IMR-90 (cell line): ENCODE measurements at regions not wholly inside any gene's neighbourhood (a gene's known extent, or its start where the extent isn't known, plus 50 kb on each side); places are given as distances from the start of the nearest gene placed in this dataset.

ENCODE experiments used
- ATAC-seq: fragments of 200-7000 bp; cut with Tn5 transposase; 2 replicates; pipeline ENCODE4 v1.9.1; 2020; ENCODE audit warnings: low read depth, mild to moderate bottlenecking, moderate library complexity
- BruUV-seq: library from RNA; stranded (reverse); fragments of 400-500 nt; replicated peaks from 2 replicates; lab custom pipeline; 2021; lab: Mats Ljungman, UMichigan
- CTCF ChIA-PET: fragments of 300-600 bp; formaldehyde crosslinking; extraction: SDS; loops from one replicate; lab custom pipeline; 2021; ENCODE audit warnings: antibody characterized with exemption; lab: Yijun Ruan, JAX
- POLR2A ChIA-PET: fragments of 300-600 bp; sonication (Branson Sonifier 250); formaldehyde crosslinking; loops from one replicate; lab custom pipeline; 2022; ENCODE audit warnings: antibody characterized with exemption; ENCODE audit not compliant: unreplicated experiment; lab: Charles Lee
- DNase-seq: peaks from one replicate; pipeline ENCODE4 v3.0.0; 2013
- H2AFZ ChIP-seq: replicated peaks from 2 replicates; pipeline ENCODE3; 2013; ENCODE audit warnings: low read length, mild to moderate bottlenecking; ENCODE audit not compliant: poor library complexity
- H2AK5ac ChIP-seq: 2 replicates; pipeline ENCODE4 v1.6.1; 2013; ENCODE audit warnings: low read depth, low read length, inconsistent platforms
- H2AK9ac ChIP-seq: replicated peaks from 2 replicates; pipeline ENCODE3; 2013; ENCODE audit warnings: mild to moderate bottlenecking, low read depth, low read length, moderate library complexity; ENCODE audit not compliant: poor library complexity
- H2BK120ac ChIP-seq: 2 replicates; pipeline ENCODE4 v1.6.1; 2013; ENCODE audit warnings: low read depth, low read length, inconsistent platforms
- H2BK15ac ChIP-seq: 3 replicates; pipeline ENCODE4 v1.6.1; 2013; ENCODE audit warnings: low read depth, low read length, inconsistent platforms
- H2BK20ac ChIP-seq: 2 replicates; pipeline ENCODE4 v1.6.1; 2013; ENCODE audit warnings: low read depth, mild to moderate bottlenecking, inconsistent platforms, low read length, moderate library complexity
- H2BK5ac ChIP-seq: 2 replicates; pipeline ENCODE4 v1.6.1; 2013; ENCODE audit warnings: mild to moderate bottlenecking, low read depth, low read length, inconsistent platforms; ENCODE audit not compliant: poor library complexity, severe bottlenecking
- H3K14ac ChIP-seq: replicated peaks from 2 replicates; pipeline ENCODE4 v1.6.1; 2013; ENCODE audit warnings: low read depth, low read length, inconsistent platforms
- H3K18ac ChIP-seq: 2 replicates; pipeline ENCODE4 v1.6.1; 2013; ENCODE audit warnings: low read depth, low read length, control low read depth
- H3K23ac ChIP-seq: 2 replicates; pipeline ENCODE4 v1.6.1; 2013; ENCODE audit warnings: low read depth, low read length, inconsistent platforms
- H3K27ac ChIP-seq: 2 replicates; pipeline ENCODE4 v1.5.1; 2013; ENCODE audit warnings: mild to moderate bottlenecking, control low read depth, low read length; ENCODE audit not compliant: insufficient read depth
- H3K27me3 ChIP-seq: 2 replicates; pipeline ENCODE4 v1.6.1; 2013; ENCODE audit warnings: low read length; ENCODE audit not compliant: control insufficient read depth, insufficient read depth
- H3K36me3 ChIP-seq: 2 replicates; pipeline ENCODE4 v1.6.1; 2013; ENCODE audit warnings: low read length, mixed read lengths; ENCODE audit not compliant: control insufficient read depth, insufficient read depth
- H3K4ac ChIP-seq: 2 replicates; pipeline ENCODE4 v1.6.1; 2013; ENCODE audit warnings: low read depth, low read length, inconsistent platforms
- H3K4me1 ChIP-seq: 2 replicates; pipeline ENCODE4 v1.6.1; 2013; ENCODE audit warnings: low read length, mixed read lengths; ENCODE audit not compliant: control insufficient read depth, insufficient read depth
- H3K4me2 ChIP-seq: 2 replicates; pipeline ENCODE4 v1.6.1; 2013; ENCODE audit warnings: low read depth, mild to moderate bottlenecking, control low read depth, low read length, moderate library complexity
- H3K4me3 ChIP-seq: 2 replicates; pipeline ENCODE4 v1.5.1; 2013; ENCODE audit warnings: low read depth, mild to moderate bottlenecking, control low read depth, low read length, moderate library complexity; ENCODE audit not compliant: insufficient read depth
- H3K56ac ChIP-seq: 2 replicates; pipeline ENCODE4 v1.6.1; 2013; ENCODE audit warnings: low read length, inconsistent platforms; ENCODE audit not compliant: insufficient read depth; ENCODE audit errors: extremely low read depth
- H3K79me1 ChIP-seq, 2 experiments: 2 replicates each; pipeline ENCODE4 v1.6.1; 2013; ENCODE audit warnings: low read length in 2 of 2, inconsistent platforms in 1 of 2, low read depth in 1 of 2
- H3K9ac ChIP-seq: 2 replicates; pipeline ENCODE4 v1.6.1; 2013; ENCODE audit warnings: low read depth, low read length, control low read depth
- H3K9me1 ChIP-seq: 2 replicates; pipeline ENCODE4 v1.6.1; 2013; ENCODE audit warnings: low read length, inconsistent platforms; ENCODE audit not compliant: insufficient read depth
- H3K9me3 ChIP-seq: 2 replicates; pipeline ENCODE4 v1.6.1; 2013; ENCODE audit warnings: low read length; ENCODE audit not compliant: control insufficient read depth, insufficient read depth
- H4K20me1 ChIP-seq: 2 replicates; pipeline ENCODE4 v1.6.1; 2013; ENCODE audit warnings: low read length, inconsistent platforms; ENCODE audit not compliant: insufficient read depth
- H4K5ac ChIP-seq: 2 replicates; pipeline ENCODE4 v1.6.1; 2013; ENCODE audit warnings: mild to moderate bottlenecking, low read depth, low read length, control low read depth
- H4K8ac ChIP-seq, 2 experiments: 2 replicates each; pipeline ENCODE4 v1.6.1; 2013; ENCODE audit warnings: low read depth in 2 of 2, low read length in 2 of 2, control low read depth in 1 of 2, inconsistent platforms in 1 of 2
- H4K91ac ChIP-seq: 2 replicates; pipeline ENCODE4 v1.6.1; 2013; ENCODE audit warnings: low read depth, low read length, inconsistent platforms; ENCODE audit not compliant: insufficient read depth
- BHLHE40 ChIP-seq: fragments of 150-350 bp; IDR thresholded peaks from 2 replicates; pipeline ENCODE4 v1.6.1; 2016; ENCODE audit warnings: mild to moderate bottlenecking, low read depth, low read length
- CEBPB ChIP-seq: IDR thresholded peaks from 2 replicates; pipeline ENCODE4 v1.6.1; 2012; ENCODE audit warnings: low read depth, low read length, improper control_type of control experiment
- CHD1 ChIP-seq: IDR thresholded peaks from 2 replicates; pipeline ENCODE4 v1.6.1; 2012; ENCODE audit warnings: low read depth, low read length, improper control_type of control experiment
- CTCF ChIP-seq: conservative IDR thresholded peaks from 2 replicates; pipeline ENCODE4 v1.5.1; 2012; ENCODE audit warnings: mild to moderate bottlenecking, low read depth, low read length, improper control_type of control experiment
- FOS ChIP-seq: fragments of 150-350 bp; IDR thresholded peaks from 2 replicates; pipeline ENCODE4 v1.6.1; 2016; ENCODE audit warnings: low read depth, low read length
- MAFK ChIP-seq: IDR thresholded peaks from 2 replicates; pipeline ENCODE4 v1.6.1; 2012; ENCODE audit warnings: low read depth, low read length, improper control_type of control experiment
- MAZ ChIP-seq: IDR thresholded peaks from 2 replicates; pipeline ENCODE4 v1.6.1; 2012; ENCODE audit warnings: low read depth, mild to moderate bottlenecking, low read length, improper control_type of control experiment, moderate library complexity, borderline replicate concordance
- MXI1 ChIP-seq: IDR thresholded peaks from 2 replicates; pipeline ENCODE4 v1.6.1; 2012; ENCODE audit warnings: low read depth, mild to moderate bottlenecking, low read length, moderate library complexity, borderline replicate concordance
- NFE2L2 ChIP-seq: fragments of 150-350 bp; IDR thresholded peaks from 2 replicates; pipeline ENCODE4 v1.6.1; 2016; ENCODE audit warnings: low read depth, mild to moderate bottlenecking, low read length
- POLR2A ChIP-seq: IDR thresholded peaks from 2 replicates; pipeline ENCODE4 v1.6.1; 2012; ENCODE audit warnings: mild to moderate bottlenecking, low read depth, low read length
- RAD21 ChIP-seq: IDR thresholded peaks from 2 replicates; pipeline ENCODE4 v1.6.1; 2012; ENCODE audit warnings: low read length, improper control_type of control experiment
- RCOR1 ChIP-seq: IDR thresholded peaks from 2 replicates; pipeline ENCODE4 v1.6.1; 2012; ENCODE audit warnings: mild to moderate bottlenecking, low read length, improper control_type of control experiment; ENCODE audit not compliant: insufficient replicate concordance
- RFX5 ChIP-seq: IDR thresholded peaks from 2 replicates; pipeline ENCODE4 v1.8.0; 2012; ENCODE audit warnings: low read depth, mild to moderate bottlenecking, low read length, moderate library complexity
- SMC3 ChIP-seq: fragments of 150-350 bp; IDR thresholded peaks from 2 replicates; pipeline ENCODE4 v1.6.1; 2016; ENCODE audit warnings: low read depth, mild to moderate bottlenecking, antibody characterized with exemption, low read length, moderate library complexity
- USF2 ChIP-seq: fragments of 150-350 bp; IDR thresholded peaks from 2 replicates; pipeline ENCODE4 v1.6.1; 2017; ENCODE audit warnings: mild to moderate bottlenecking, antibody characterized with exemption, low read length, low read depth
- WGBS, 2 experiments: methylation state at CpG; one replicate each; pipeline versions ENCODE4 v1.1.5 to v1.1.7; 2013; ENCODE audit warnings: missing lambda C conversion rate in 2 of 2; ENCODE audit not compliant: insufficient read length in 1 of 2; ENCODE audit errors: extremely low coverage in 2 of 2; 5-methylcytosine and 5-hydroxymethylcytosine counted together
- dilution Hi-C: fragments of 300-500 bp; cut with HindIII; formaldehyde crosslinking; loops from one replicate; pipeline ENCODE4 v1.14.3; 2018; ENCODE audit warnings: low sequenced_read_pairs; ENCODE audit not compliant: unreplicated experiment
- in situ Hi-C: fragments of 300-500 bp; cut with MboI; formaldehyde crosslinking; loops from 3 replicates; pipeline ENCODE4 v1.14.3; 2019; ENCODE audit warnings: low sequenced_read_pairs, inconsistent platforms, mixed read lengths
- intact Hi-C: fragments of 100-400 bp; cut with micrococcal nuclease; formaldehyde crosslinking; loops from 2 replicates; pipeline ENCODE4 v1.10.0; 2022
- TF ChIP-seq, protein P1 (sequence below): fragments of 150-350 bp; IDR thresholded peaks from 2 replicates; pipeline ENCODE4 v1.6.1; 2016; ENCODE audit warnings: low read depth, mild to moderate bottlenecking, low read length, moderate library complexity, borderline replicate concordance

GRCh38 chr20:29298271-29298590 is 1959.2 kb upstream of the DEFB115 start:
- Histone ChIP-seq H2AK5ac (no peak overlapping the region), H3K9me3 (peaks cover 46% of the 10 kb centered on the region), H3K14ac (no peak overlapping the region), H2BK120ac (no peak overlapping the region), H4K20me1 (no peaks in the 10 kb centered on the region), H2BK5ac (no peak overlapping the region), H4K5ac (no peak overlapping the region), H3K23ac (no peak overlapping the region), H3K27ac (no peak overlapping the region), H4K91ac (no peak overlapping the region), H3K4me1 (no peaks in the 10 kb centered on the region), H3K18ac (no peak overlapping the region), H2BK20ac (no peak overlapping the region), H2BK15ac (no peak overlapping the region), H3K4me2 (no peak overlapping the region), H3K56ac (no peak overlapping the region), H3K4me3 (no peak overlapping the region), H3K27me3 (no peaks in the 10 kb centered on the region), H3K36me3 (no peaks in the 10 kb centered on the region), H2AFZ (no peak overlapping the region), H3K9me1 (no peaks in the 10 kb centered on the region), H2AK9ac (no peak overlapping the region), H4K8ac (no peak overlapping the region), H3K4ac (no peak overlapping the region), H3K9ac (no peak overlapping the region), H3K79me1 (no peaks in the 10 kb centered on the region)
- 40% methylated on average over 1 of the region's 12 CpGs; no CpG with 5 or more reads in 1 of the 2 experiments for WGBS, 2 experiments
- intact Hi-C loops, result no loop called here
- ChIA-PET CTCF (no interaction called here), POLR2A (no interaction called here)
- ATAC-seq (no peak), DNase-seq (no peak)
- dilution Hi-C loops, result no loop called here
- no TSS peak for BruUV-seq
- in situ Hi-C loops, result no loop called here
- no peak for TF ChIP-seq CEBPB
- TF ChIP-seq MAZ, result no peak
- no peak for TF ChIP-seq RAD21
- no peak for TF ChIP-seq NFE2L2
- TF ChIP-seq RCOR1, result no peak
- TF ChIP-seq, protein P1, sequence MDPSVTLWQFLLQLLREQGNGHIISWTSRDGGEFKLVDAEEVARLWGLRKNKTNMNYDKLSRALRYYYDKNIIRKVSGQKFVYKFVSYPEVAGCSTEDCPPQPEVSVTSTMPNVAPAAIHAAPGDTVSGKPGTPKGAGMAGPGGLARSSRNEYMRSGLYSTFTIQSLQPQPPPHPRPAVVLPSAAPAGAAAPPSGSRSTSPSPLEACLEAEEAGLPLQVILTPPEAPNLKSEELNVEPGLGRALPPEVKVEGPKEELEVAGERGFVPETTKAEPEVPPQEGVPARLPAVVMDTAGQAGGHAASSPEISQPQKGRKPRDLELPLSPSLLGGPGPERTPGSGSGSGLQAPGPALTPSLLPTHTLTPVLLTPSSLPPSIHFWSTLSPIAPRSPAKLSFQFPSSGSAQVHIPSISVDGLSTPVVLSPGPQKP, result no peak
- TF ChIP-seq CTCF, result no peak
- no peak for TF ChIP-seq CHD1
- TF ChIP-seq MAFK, result no peak
- no peak for TF ChIP-seq USF2
- TF ChIP-seq RFX5, result no peak
- no peak for TF ChIP-seq BHLHE40
- TF ChIP-seq MXI1, result no peak
- TF ChIP-seq FOS, result no peak
- TF ChIP-seq POLR2A, result no peak
- TF ChIP-seq SMC3, result no peak
